ENCODE measurements at regions not wholly inside any gene's neighbourhood (a gene's known extent, or its start where the extent isn't known, plus 50 kb on each side); places are given as distances from the start of the nearest gene placed in this dataset.

GRCh38 chr13:103523858-103524257, 457.6 kb upstream of the SLC10A2 start:
- TF ChIP-seq CTCF (IDR thresholded peaks at IDR 0.05): no peak
- Histone ChIP-seq H3K36me3 (no peaks in the 10 kb centered on the region), H3K27me3 (no peaks in the 10 kb centered on the region), H3K4me3 (no peak overlapping the region), H3K4me1 (no peaks in the 10 kb centered on the region), H3K9me3 (no peaks in the 10 kb centered on the region), H3K27ac (no peak overlapping the region)
- DNase-seq (ENCODE audit: low spot score): no peak

GRCh38 chr13:103521532-103521931, 455.3 kb upstream of the SLC10A2 start:
- no peaks in the 10 kb centered on the region for H3K4me1 ChIP-seq
- TF ChIP-seq CTCF (IDR thresholded peaks at IDR 0.05): no peak
- no peak overlapping the region for H3K27ac ChIP-seq
- no peaks in the 10 kb centered on the region for H3K27me3 ChIP-seq
- no peak overlapping the region for H3K4me3 ChIP-seq
- no peaks in the 10 kb centered on the region for H3K9me3 ChIP-seq
- no peak for DNase-seq (ENCODE audit: low spot score)
- no peaks in the 10 kb centered on the region for H3K36me3 ChIP-seq

- H3K4me1 ChIP-seq: no peaks in the 10 kb centered on the region
Observed at GRCh38 chr13:103517768-103518102, 451.5 kb upstream of the SLC10A2 start.

GRCh38 chr13:103517066-103517767, 451.0 kb upstream of the SLC10A2 start:
- H3K4me1 ChIP-seq: no peaks in the 10 kb centered on the region

More at GRCh38 chr13:103517768-103518102, 451.5 kb upstream of the SLC10A2 start:
- no peaks in the 10 kb centered on the region for H3K9me3 ChIP-seq
- no peaks in the 10 kb centered on the region for H3K27me3 ChIP-seq
- no peaks in the 10 kb centered on the region for H3K36me3 ChIP-seq
- no peak for TF ChIP-seq CTCF (IDR thresholded peaks at IDR 0.05)
- H3K4me3 ChIP-seq: no peak overlapping the region
- no peak overlapping the region for H3K27ac ChIP-seq
- no peak for DNase-seq (ENCODE audit: low spot score)

GRCh38 chr13:103516015-103516795, 450.0 kb upstream of the SLC10A2 start:
- Histone ChIP-seq H3K27ac (no peak overlapping the region), H3K27me3 (no peaks in the 10 kb centered on the region), H3K9me3 (no peaks in the 10 kb centered on the region), H3K4me3 (no peak overlapping the region), H3K4me1 (no peaks in the 10 kb centered on the region), H3K36me3 (no peaks in the 10 kb centered on the region)
- no peak for TF ChIP-seq CTCF (IDR thresholded peaks at IDR 0.05)
- DNase-seq (ENCODE audit: low spot score): no peak

More at GRCh38 chr13:103517066-103517767, 451.0 kb upstream of the SLC10A2 start:
- H3K4me3 ChIP-seq: no peak overlapping the region
- no peaks in the 10 kb centered on the region for H3K9me3 ChIP-seq
- H3K27ac ChIP-seq: no peak overlapping the region
- TF ChIP-seq CTCF (IDR thresholded peaks at IDR 0.05): no peak
- DNase-seq (ENCODE audit: low spot score): no peak
- no peaks in the 10 kb centered on the region for H3K36me3 ChIP-seq
- no peaks in the 10 kb centered on the region for H3K27me3 ChIP-seq

Measured in right atrium auricular region (tissue), 2 donors.